ENCODE measurements at regions not wholly inside any gene's neighbourhood (a gene's known extent, or its start where the extent isn't known, plus 50 kb on each side); places are given as distances from the start of the nearest gene placed in this dataset.

DNA sequence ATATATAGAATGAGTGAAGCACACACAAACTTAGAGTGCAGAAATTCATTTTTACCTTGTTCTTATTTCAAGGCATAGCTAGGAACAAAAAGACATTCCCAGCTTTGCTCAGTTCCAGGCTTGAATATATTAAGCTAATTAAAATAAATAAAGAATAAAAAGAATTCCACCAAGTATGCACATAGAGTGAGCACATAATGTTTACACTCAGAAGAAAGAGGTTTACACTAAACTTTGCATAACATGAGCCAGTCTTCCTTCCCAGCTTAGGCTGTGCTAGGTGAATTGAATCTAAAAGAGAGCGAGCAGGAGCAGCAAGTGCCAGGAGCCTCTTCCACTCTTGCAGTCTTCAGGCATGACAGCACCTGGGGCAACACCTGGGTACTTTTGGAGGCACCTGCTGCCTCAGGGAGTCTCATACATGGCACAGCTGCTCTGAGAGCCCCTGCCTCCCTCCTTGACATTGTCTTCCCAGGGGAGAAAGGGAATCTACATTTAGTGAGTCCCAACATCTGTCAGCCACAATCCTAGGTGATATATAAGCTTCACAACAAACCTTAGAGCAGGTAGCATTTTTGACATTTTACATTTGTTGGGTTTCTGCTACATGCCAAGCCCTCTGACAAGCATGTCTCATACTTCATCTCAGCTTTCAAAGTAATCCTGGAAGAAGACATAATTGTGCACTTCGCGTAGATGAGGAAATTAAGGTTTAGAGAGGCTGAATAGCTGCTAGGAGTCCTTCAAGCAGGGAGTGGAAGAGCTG, 732.7 kb upstream of the TENM4 start:
- H4K20me1 ChIP-seq (ENCODE audit: insufficient read depth, low read length), result no peaks in the 10 kb centered on the region
- no peak for ATAC-seq
- BruUV-seq (replicated peaks), result no TSS peak

More for the DNA sequence above, 732.7 kb upstream of the TENM4 start:
- ChIA-PET CTCF (ENCODE audit: low intra/inter-chr PET ratio, low total read pairs) (no interaction called here), POLR2A (no interaction called here)
- Histone ChIP-seq H3K27me3 (ENCODE audit: control insufficient read depth in 1 of 2, insufficient read depth in 2 of 2, low read length in 2 of 2) (no peaks in the 10 kb centered on the region), H2AFZ (ENCODE audit: low read length) (no peak overlapping the region), H3K4me2 (ENCODE audit: low read depth, low read length) (no peak overlapping the region), H3K36me3 (replicated peaks in 1 of 2; ENCODE audit: control insufficient read depth in 1 of 2, insufficient read depth in 2 of 2, low read length in 2 of 2) (no peaks in the 10 kb centered on the region), H3K4me1 (ENCODE audit: insufficient read depth, low read length) (no peaks in the 10 kb centered on the region), H3K9ac (ENCODE audit: insufficient read depth, low read depth, low read length) (no peak overlapping the region), H3K4me3 (replicated peaks in 1 of 3; ENCODE audit: insufficient read depth in 1 of 3, low read depth in 2 of 3, low read length in 3 of 3) (no peak overlapping the region), H3K27ac (ENCODE audit: extremely low read length, insufficient read depth, low read length) (no peak overlapping the region), H3K9me3 (ENCODE audit: low read length) (no peaks in the 10 kb centered on the region), H3K79me2 (ENCODE audit: insufficient read depth, low read length) (no peaks in the 10 kb centered on the region)
- WGBS (ENCODE audit: low lambda C conversion rate), result 46% methylated on average over 3 of the region's 3 CpGs
- DNase-seq (ENCODE audit: low spot score), result no peak
- intact Hi-C loops (cut with micrococcal nuclease; ENCODE audit: unreplicated experiment), result no loop called here
- no peak for FAIRE-seq
- in situ Hi-C loops (cut with HindIII; ENCODE audit: extremely low pct_ligation_motif_present, low pct_unique_long_range_greater_than_20kb), result loop anchor here (25.0 kb wide), 1 partner anchor 461 kb away; no protein-coding TSS in a partner anchor
- TF ChIP-seq SMARCC2 (IDR thresholded peaks at IDR 0.05) (no peak), ZNF138 (CRISPR knock-in tag; IDR thresholded peaks at IDR 0.05; ENCODE audit: low read depth) (no peak), SSRP1 (CRISPR knock-in tag; IDR thresholded peaks at IDR 0.05) (no peak), FLYWCH1 (CRISPR knock-in tag; IDR thresholded peaks at IDR 0.05) (no peak), MAFK (conservative IDR thresholded peaks at IDR 0.05 in 1 of 2, IDR thresholded peaks at IDR 0.05 in 1 of 2; ENCODE audit: low read length in 2 of 2) (no peak)
- TF ChIP-seq, protein P1, sequence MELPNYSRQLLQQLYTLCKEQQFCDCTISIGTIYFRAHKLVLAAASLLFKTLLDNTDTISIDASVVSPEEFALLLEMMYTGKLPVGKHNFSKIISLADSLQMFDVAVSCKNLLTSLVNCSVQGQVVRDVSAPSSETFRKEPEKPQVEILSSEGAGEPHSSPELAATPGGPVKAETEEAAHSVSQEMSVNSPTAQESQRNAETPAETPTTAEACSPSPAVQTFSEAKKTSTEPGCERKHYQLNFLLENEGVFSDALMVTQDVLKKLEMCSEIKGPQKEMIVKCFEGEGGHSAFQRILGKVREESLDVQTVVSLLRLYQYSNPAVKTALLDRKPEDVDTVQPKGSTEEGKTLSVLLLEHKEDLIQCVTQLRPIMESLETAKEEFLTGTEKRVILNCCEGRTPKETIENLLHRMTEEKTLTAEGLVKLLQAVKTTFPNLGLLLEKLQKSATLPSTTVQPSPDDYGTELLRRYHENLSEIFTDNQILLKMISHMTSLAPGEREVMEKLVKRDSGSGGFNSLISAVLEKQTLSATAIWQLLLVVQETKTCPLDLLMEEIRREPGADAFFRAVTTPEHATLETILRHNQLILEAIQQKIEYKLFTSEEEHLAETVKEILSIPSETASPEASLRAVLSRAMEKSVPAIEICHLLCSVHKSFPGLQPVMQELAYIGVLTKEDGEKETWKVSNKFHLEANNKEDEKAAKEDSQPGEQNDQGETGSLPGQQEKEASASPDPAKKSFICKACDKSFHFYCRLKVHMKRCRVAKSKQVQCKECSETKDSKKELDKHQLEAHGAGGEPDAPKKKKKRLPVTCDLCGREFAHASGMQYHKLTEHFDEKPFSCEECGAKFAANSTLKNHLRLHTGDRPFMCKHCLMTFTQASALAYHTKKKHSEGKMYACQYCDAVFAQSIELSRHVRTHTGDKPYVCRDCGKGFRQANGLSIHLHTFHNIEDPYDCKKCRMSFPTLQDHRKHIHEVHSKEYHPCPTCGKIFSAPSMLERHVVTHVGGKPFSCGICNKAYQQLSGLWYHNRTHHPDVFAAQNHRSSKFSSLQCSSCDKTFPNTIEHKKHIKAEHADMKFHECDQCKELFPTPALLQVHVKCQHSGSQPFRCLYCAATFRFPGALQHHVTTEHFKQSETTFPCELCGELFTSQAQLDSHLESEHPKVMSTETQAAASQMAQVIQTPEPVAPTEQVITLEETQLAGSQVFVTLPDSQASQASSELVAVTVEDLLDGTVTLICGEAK (IDR thresholded peaks at IDR 0.05), result no peak
- TF ChIP-seq, protein P1 (CRISPR knock-in tag; IDR thresholded peaks at IDR 0.05), result no peak
